K562 (cell line): ENCODE measurements at regions not wholly inside any gene's neighbourhood (a gene's known extent, or its start where the extent isn't known, plus 50 kb on each side); places are given as distances from the start of the nearest gene placed in this dataset.

Source experiments
- ATAC-seq: fragments of 200-7000 bp; cut with Tn5 transposase; 3 replicates; pipeline ENCODE4 v1.9.1; 2020; ENCODE audit warnings: moderate library complexity
- BruUV-seq: library from RNA; stranded (reverse); fragments of 400-500 nt; replicated peaks from 2 replicates; lab custom pipeline; 2021; lab: Mats Ljungman, UMichigan
- CTCF ChIA-PET: fragments of 300-600 bp; formaldehyde crosslinking; extraction: SDS; loops from one replicate; lab custom pipeline; 2021; ENCODE audit warnings: low intra/inter-chr PET ratio; lab: Yijun Ruan, JAX
- POLR2A ChIA-PET: fragments of 300-600, 350-650 bp; sonication (Branson Sonifier 250); formaldehyde crosslinking; extraction: SDS; loops from one replicate; lab custom pipeline; 2021; ENCODE audit warnings: antibody characterized with exemption, inconsistent platforms; lab: Yijun Ruan, JAX
- DNase-seq, 4 experiments: peaks; one replicate each; pipeline versions ENCODE4 v3.0.0 to v3.0.0-alpha.2; 2011 to 2018; ENCODE audit warnings: low spot score in 3 of 4, mixed read lengths in 3 of 4; ENCODE audit errors: extremely low read depth in 1 of 4
- FAIRE-seq: peaks from 2 replicates; lab custom pipeline; 2011; peaks lifted over from hg19 to GRCh38; lab: Jason Lieb, UNC
- H2AFZ ChIP-seq: 2 replicates; pipeline ENCODE4 v1.6.0; 2011; ENCODE audit warnings: low read depth, low read length, control low read depth, inconsistent platforms
- H3K27ac ChIP-seq: fragments of 200-600 bp; 3 replicates; pipeline ENCODE4 v1.8.0; 2011; ENCODE audit warnings: low read depth, mild to moderate bottlenecking, control low read depth, inconsistent platforms, low read length, moderate library complexity, mixed read lengths; ENCODE audit errors: extremely low read depth
- H3K27me3 ChIP-seq, 2 experiments: fragments of 300-600 bp in 1 of 2; 2 replicates in 1 of 2; 3 replicates in 1 of 2; pipeline versions ENCODE4 v1.6.0 to v1.8.0; 2011; ENCODE audit warnings: inconsistent platforms in 2 of 2, low read length in 2 of 2, mild to moderate bottlenecking in 1 of 2, mixed read lengths in 1 of 2, moderate library complexity in 1 of 2; ENCODE audit not compliant: control insufficient read depth in 2 of 2, insufficient read depth in 2 of 2
- H3K36me3 ChIP-seq: fragments of 300-600 bp; 3 replicates; pipeline ENCODE4 v1.8.0; 2011; ENCODE audit warnings: mild to moderate bottlenecking, low read length, inconsistent platforms; ENCODE audit not compliant: control insufficient read depth, insufficient read depth
- H3K4me1 ChIP-seq, 2 experiments: fragments of 200-600 bp in 1 of 2; replicated peaks in 1 of 2; 2 replicates in 1 of 2; 3 replicates in 1 of 2; pipeline versions ENCODE4 v1.5.1 to v1.8.0; 2011; ENCODE audit warnings: inconsistent platforms in 2 of 2, low read length in 2 of 2, mild to moderate bottlenecking in 1 of 2, mixed read lengths in 1 of 2, moderate library complexity in 1 of 2; ENCODE audit not compliant: control insufficient read depth in 2 of 2, insufficient read depth in 2 of 2
- H3K4me2 ChIP-seq: 2 replicates; pipeline ENCODE4 v1.6.1; 2011; ENCODE audit warnings: low read length, control low read depth, inconsistent platforms, mixed read lengths; ENCODE audit not compliant: insufficient read depth
- H3K4me3 ChIP-seq: fragments of 200-600 bp; sonication (generic), shearing (Covaris generic); 2 replicates; pipeline ENCODE4 v1.5.1; 2016; ENCODE audit warnings: control low read depth, inconsistent platforms
- H3K79me2 ChIP-seq: fragments of 200-600 bp; 3 replicates; pipeline ENCODE4 v1.8.0; 2011; ENCODE audit warnings: low read length, inconsistent platforms; ENCODE audit not compliant: control insufficient read depth, insufficient read depth
- H3K9ac ChIP-seq, 2 experiments: 2 replicates each; pipeline versions ENCODE4 v1.6.0 to v1.6.1; 2011; ENCODE audit warnings: low read depth in 2 of 2, low read length in 2 of 2, control low read depth in 1 of 2, inconsistent platforms in 1 of 2, mild to moderate bottlenecking in 1 of 2, mixed read lengths in 1 of 2; ENCODE audit not compliant: insufficient read depth in 1 of 2
- H3K9me1 ChIP-seq: one replicate; pipeline ENCODE4 v1.6.0; 2011; ENCODE audit warnings: inconsistent platforms, mild to moderate bottlenecking, low read length, moderate library complexity; ENCODE audit not compliant: control insufficient read depth, insufficient read depth
- H3K9me3 ChIP-seq: replicated peaks from 2 replicates; pipeline ENCODE4 v1.5.1; 2011; ENCODE audit warnings: low read depth, low read length, inconsistent platforms; ENCODE audit not compliant: control insufficient read depth, insufficient read depth
- H4K20me1 ChIP-seq: replicated peaks from 2 replicates; pipeline ENCODE4 v1.6.1; 2011; ENCODE audit warnings: low read length, inconsistent platforms, mixed read lengths; ENCODE audit not compliant: control insufficient read depth, insufficient read depth
- CBX3 ChIP-seq, 2 experiments: IDR thresholded peaks; 1 replicate in 1 of 2; 2 replicates in 1 of 2; pipeline ENCODE4 v1.6.1; 2012; ENCODE audit warnings: inconsistent platforms in 2 of 2, low read length in 2 of 2, borderline replicate concordance in 1 of 2, control low read depth in 1 of 2
- CCAR2 ChIP-seq: fragments of 200-400 bp; formaldehyde crosslinking; IDR thresholded peaks from 2 replicates; pipeline ENCODE4 v1.6.1; 2017; ENCODE audit warnings: mild to moderate bottlenecking, low read depth, low read length
- HMGN3 ChIP-seq: IDR thresholded peaks from 2 replicates; pipeline ENCODE4 v1.6.1; 2011; ENCODE audit warnings: borderline replicate concordance, low read depth, mild to moderate bottlenecking, mixed read lengths, low read length; ENCODE audit not compliant: insufficient read length; ENCODE audit errors: extremely low read depth
- HNRNPH1 ChIP-seq: fragments of 200-400 bp; formaldehyde crosslinking; optimal IDR thresholded peaks from 2 replicates; pipeline ENCODE3; 2017; ENCODE audit warnings: low read depth, mild to moderate bottlenecking, low read length, moderate library complexity
- ILK ChIP-seq: fragments of 450-650 bp; IDR thresholded peaks from 2 replicates; pipeline ENCODE4 v1.6.1; 2016; ENCODE audit warnings: missing genetic modification characterization, low read depth, mild to moderate bottlenecking, missing compliant biosample characterization, moderate library complexity, borderline replicate concordance
- JUNB ChIP-seq: fragments of 450-650 bp; formaldehyde crosslinking; conservative IDR thresholded peaks from 2 replicates; pipeline ENCODE4 v1.4.0; 2020; ENCODE audit warnings: mild to moderate bottlenecking
- MCM7 ChIP-seq, 2 experiments: fragments of 450-650 bp; IDR thresholded peaks; 2 replicates each; pipeline ENCODE4 v1.6.1; 2016 to 2018
- MTA3 ChIP-seq: fragments of 450-650 bp; formaldehyde crosslinking; IDR thresholded peaks from 2 replicates; pipeline ENCODE4 v1.6.1; 2017; ENCODE audit warnings: mild to moderate bottlenecking, borderline replicate concordance
- PHB2 ChIP-seq: fragments of 450-650 bp; IDR thresholded peaks from 2 replicates; pipeline ENCODE4 v1.6.1; 2017; ENCODE audit warnings: low read depth
- POLR2B ChIP-seq: fragments of 450-650 bp; IDR thresholded peaks from 2 replicates; pipeline ENCODE4 v1.6.1; 2018; ENCODE audit warnings: low read depth; ENCODE audit not compliant: partially characterized antibody
- PURB ChIP-seq: sonication (generic); formaldehyde crosslinking; IDR thresholded peaks from 2 replicates; pipeline ENCODE4 v1.9.0; 2021; ENCODE audit warnings: low read depth, mild to moderate bottlenecking, missing genetic modification reagents
- RFX1 ChIP-seq: fragments of 450-650 bp; IDR thresholded peaks from 2 replicates; pipeline ENCODE4 v1.6.1; 2016; ENCODE audit warnings: mild to moderate bottlenecking, moderate library complexity
- XRCC3 ChIP-seq: fragments of 450-650 bp; IDR thresholded peaks from 2 replicates; pipeline ENCODE4 v1.6.1; 2017; ENCODE audit warnings: mild to moderate bottlenecking, moderate library complexity
- ZNF184 ChIP-seq: sonication (generic); formaldehyde crosslinking; IDR thresholded peaks from 2 replicates; pipeline ENCODE4 v1.5.0; 2020; ENCODE audit warnings: missing genetic modification reagents
- ZNF668 ChIP-seq: fragments of 250-450 bp; sonication (Bioruptor Pico); IDR thresholded peaks from 2 replicates; pipeline ENCODE4 v1.8.0; 2022; ENCODE audit warnings: mild to moderate bottlenecking, inconsistent platforms
- WGBS: fragments of 100-300 bp; shearing (Covaris generic); methylation state at CpG from one replicate; pipeline ENCODE4 v1.1.6; 2016; ENCODE audit warnings: low coverage, mixed read lengths; ENCODE audit not compliant: insufficient coverage; ENCODE audit errors: missing lambda C conversion rate; 5-methylcytosine and 5-hydroxymethylcytosine counted together
- in situ Hi-C: fragments of 300-500 bp; cut with MboI; formaldehyde crosslinking; loops from 4 replicates; pipeline ENCODE4 v1.15.0; 2018; ENCODE audit warnings: inconsistent platforms, mixed read lengths
- intact Hi-C: fragments of 100-400 bp; cut with micrococcal nuclease; formaldehyde crosslinking; loops from 2 replicates; pipeline ENCODE4 v1.14.2; 2022
- TF ChIP-seq, protein P1 (sequence below): sonication (generic); formaldehyde crosslinking; IDR thresholded peaks from 2 replicates; pipeline ENCODE4 v1.8.1; 2023; ENCODE audit warnings: mild to moderate bottlenecking, missing genetic modification reagents, moderate library complexity
- TF ChIP-seq, protein P2 (sequence below): fragments of 450-650 bp; formaldehyde crosslinking; IDR thresholded peaks from 2 replicates; pipeline ENCODE4 v1.4.0; 2020; ENCODE audit warnings: mild to moderate bottlenecking
- TF ChIP-seq, protein P3 (sequence below): fragments of 450-650 bp; IDR thresholded peaks from 2 replicates; pipeline ENCODE4 v1.6.1; 2016; ENCODE audit warnings: low read depth, mild to moderate bottlenecking, moderate library complexity
- TF ChIP-seq, protein P4 (sequence below): fragments of 450-650 bp; IDR thresholded peaks from 2 replicates; pipeline ENCODE4 v1.6.1; 2016; ENCODE audit warnings: antibody characterized with exemption
- TF ChIP-seq, protein P5 (sequence below): fragments of 450-650 bp; formaldehyde crosslinking; IDR thresholded peaks from 2 replicates; pipeline ENCODE4 v1.4.0; 2022; ENCODE audit warnings: mild to moderate bottlenecking, moderate library complexity

DNA sequence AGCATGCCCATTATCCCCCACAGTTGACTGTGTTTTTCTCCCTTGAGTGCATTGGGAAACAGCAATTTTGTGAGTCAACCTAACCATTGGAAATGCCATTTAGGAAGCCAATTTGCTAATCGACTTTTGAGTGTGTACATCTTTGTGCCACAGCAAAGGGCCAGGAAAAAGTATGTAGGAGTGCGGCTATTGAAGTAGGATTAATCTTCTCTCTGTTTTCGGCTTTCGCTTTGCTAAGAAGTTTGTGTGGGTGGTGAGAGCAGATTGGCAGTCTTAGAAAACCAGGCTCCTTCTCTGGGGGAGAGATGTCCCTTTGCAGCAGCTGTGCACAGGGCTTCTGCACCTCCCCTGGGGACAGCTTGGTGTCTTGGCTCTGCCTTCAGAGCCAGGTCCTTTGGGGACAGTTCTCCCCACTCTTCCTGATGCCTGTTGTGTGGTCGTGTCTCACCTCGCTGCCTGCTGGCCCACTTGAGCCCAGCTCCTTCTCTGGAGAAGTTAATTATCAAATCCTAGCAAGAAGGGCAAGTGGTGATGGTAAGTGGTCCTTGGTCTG lies 74.5 kb downstream of the GEMIN8 start:
- no peak overlapping the region for H2AFZ ChIP-seq
- no peak for DNase-seq
- H3K79me2 ChIP-seq = no peaks in the 10 kb centered on the region
- H3K4me1 ChIP-seq = no peaks in the 10 kb centered on the region
- H3K9me1 ChIP-seq = no peaks in the 10 kb centered on the region
- intact Hi-C loops = no loop called here
- POLR2A ChIA-PET = no interaction called here
- no peaks in the 10 kb centered on the region for H3K36me3 ChIP-seq
- FAIRE-seq = no peak
- no peaks in the 10 kb centered on the region for H4K20me1 ChIP-seq
- no peaks in the 10 kb centered on the region for H3K9me3 ChIP-seq
- H3K4me2 ChIP-seq = no peak overlapping the region
- TF ChIP-seq JUNB (no peak), RFX1 (no peak), HNRNPH1 (no peak), PHB2 (no peak), ZNF184 (CRISPR knock-in tag) (no peak), CBX3 (IDR thresholded peaks at IDR 0.05; ENCODE audit: borderline replicate concordance in 1 of 2, low read length in 2 of 2) (no peak), HMGN3 (no peak), PURB (CRISPR knock-in tag) (no peak), CCAR2 (no peak), XRCC3 (no peak), ZNF668 (no peak), MCM7 (IDR thresholded peaks at IDR 0.05) (no peak), MTA3 (no peak), POLR2B (no peak), ILK (no peak)
- TF ChIP-seq, protein P1, sequence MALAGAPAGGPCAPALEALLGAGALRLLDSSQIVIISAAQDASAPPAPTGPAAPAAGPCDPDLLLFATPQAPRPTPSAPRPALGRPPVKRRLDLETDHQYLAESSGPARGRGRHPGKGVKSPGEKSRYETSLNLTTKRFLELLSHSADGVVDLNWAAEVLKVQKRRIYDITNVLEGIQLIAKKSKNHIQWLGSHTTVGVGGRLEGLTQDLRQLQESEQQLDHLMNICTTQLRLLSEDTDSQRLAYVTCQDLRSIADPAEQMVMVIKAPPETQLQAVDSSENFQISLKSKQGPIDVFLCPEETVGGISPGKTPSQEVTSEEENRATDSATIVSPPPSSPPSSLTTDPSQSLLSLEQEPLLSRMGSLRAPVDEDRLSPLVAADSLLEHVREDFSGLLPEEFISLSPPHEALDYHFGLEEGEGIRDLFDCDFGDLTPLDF (CRISPR knock-in tag) = no peak
- TF ChIP-seq, protein P2, sequence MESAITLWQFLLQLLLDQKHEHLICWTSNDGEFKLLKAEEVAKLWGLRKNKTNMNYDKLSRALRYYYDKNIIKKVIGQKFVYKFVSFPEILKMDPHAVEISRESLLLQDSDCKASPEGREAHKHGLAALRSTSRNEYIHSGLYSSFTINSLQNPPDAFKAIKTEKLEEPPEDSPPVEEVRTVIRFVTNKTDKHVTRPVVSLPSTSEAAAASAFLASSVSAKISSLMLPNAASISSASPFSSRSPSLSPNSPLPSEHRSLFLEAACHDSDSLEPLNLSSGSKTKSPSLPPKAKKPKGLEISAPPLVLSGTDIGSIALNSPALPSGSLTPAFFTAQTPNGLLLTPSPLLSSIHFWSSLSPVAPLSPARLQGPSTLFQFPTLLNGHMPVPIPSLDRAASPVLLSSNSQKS (CRISPR knock-in tag) = no peak
- TF ChIP-seq, protein P3, sequence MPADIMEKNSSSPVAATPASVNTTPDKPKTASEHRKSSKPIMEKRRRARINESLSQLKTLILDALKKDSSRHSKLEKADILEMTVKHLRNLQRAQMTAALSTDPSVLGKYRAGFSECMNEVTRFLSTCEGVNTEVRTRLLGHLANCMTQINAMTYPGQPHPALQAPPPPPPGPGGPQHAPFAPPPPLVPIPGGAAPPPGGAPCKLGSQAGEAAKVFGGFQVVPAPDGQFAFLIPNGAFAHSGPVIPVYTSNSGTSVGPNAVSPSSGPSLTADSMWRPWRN = no peak
- TF ChIP-seq, protein P4, sequence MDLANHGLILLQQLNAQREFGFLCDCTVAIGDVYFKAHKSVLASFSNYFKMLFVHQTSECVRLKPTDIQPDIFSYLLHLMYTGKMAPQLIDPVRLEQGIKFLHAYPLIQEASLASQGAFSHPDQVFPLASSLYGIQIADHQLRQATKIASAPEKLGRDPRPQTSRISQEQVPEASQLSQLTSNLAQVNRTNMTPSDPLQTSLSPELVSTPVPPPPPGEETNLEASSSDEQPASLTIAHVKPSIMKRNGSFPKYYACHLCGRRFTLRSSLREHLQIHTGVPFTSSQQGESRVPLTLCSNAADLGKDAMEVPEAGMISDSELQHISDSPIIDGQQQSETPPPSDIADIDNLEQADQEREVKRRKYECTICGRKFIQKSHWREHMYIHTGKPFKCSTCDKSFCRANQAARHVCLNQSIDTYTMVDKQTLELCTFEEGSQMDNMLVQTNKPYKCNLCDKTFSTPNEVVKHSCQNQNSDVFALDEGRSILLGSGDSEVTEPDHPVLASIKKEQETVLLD = no peak
- TF ChIP-seq, protein P5, sequence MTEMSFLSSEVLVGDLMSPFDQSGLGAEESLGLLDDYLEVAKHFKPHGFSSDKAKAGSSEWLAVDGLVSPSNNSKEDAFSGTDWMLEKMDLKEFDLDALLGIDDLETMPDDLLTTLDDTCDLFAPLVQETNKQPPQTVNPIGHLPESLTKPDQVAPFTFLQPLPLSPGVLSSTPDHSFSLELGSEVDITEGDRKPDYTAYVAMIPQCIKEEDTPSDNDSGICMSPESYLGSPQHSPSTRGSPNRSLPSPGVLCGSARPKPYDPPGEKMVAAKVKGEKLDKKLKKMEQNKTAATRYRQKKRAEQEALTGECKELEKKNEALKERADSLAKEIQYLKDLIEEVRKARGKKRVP (CRISPR knock-in tag) = no peak
- TF ChIP-seq, all 486 proteins: peak for 0
- no TSS peak for BruUV-seq
- Histone ChIP-seq H3K27ac (no peak overlapping the region), H3K4me3 (no peak overlapping the region), H3K27me3 (no peaks in the 10 kb centered on the region; a peak in 4 of 5 replicates), H3K9ac (no peak overlapping the region)
- in situ Hi-C loops = no loop called here
- ATAC-seq = no peak
- CTCF ChIA-PET = no interaction called here
- WGBS = 0% methylated on average over 4 of the region's 6 CpGs
